Stimulated activated naive CD4-positive, alpha-beta T cell (primary cell): ENCODE measurements at regions not wholly inside any gene's neighbourhood (a gene's known extent, or its start where the extent isn't known, plus 50 kb on each side); places are given as distances from the start of the nearest gene placed in this dataset.

Source experiments
- DNase-seq, 6 experiments: peaks; one replicate each; lab custom pipeline; 2025; lab: John Stamatoyannopoulos, UW

GRCh38 chr15:37165395-37165794, 65.0 kb upstream of the MEIS2 start:
- DNase-seq = no peak

GRCh38 chr15:37166402-37166801, 66.1 kb upstream of the MEIS2 start:
- DNase-seq = no peak

- DNase-seq = no peak
These were observed 81.0 kb upstream of the MEIS2 start for GRCh38 chr15:37181339-37181738.

GRCh38 chr15:37199545-37199944, 99.2 kb upstream of the MEIS2 start:
- DNase-seq = no peak

- no peak for DNase-seq
These were observed 102.7 kb upstream of the MEIS2 start for GRCh38 chr15:37203050-37203449.

- DNase-seq = no peak
These were observed 104.3 kb upstream of the MEIS2 start for GRCh38 chr15:37204692-37205091.

GRCh38 chr15:37206690-37207089, 106.3 kb upstream of the MEIS2 start:
- DNase-seq = no peak

GRCh38 chr15:37208146-37209040, 108.0 kb upstream of the MEIS2 start:
- no peak for DNase-seq

- DNase-seq = no peak
These were observed 108.7 kb upstream of the MEIS2 start for GRCh38 chr15:37209041-37209363.

GRCh38 chr15:37217567-37217966, 117.2 kb upstream of the MEIS2 start:
- no peak for DNase-seq

- DNase-seq = no peak
These were observed 118.1 kb upstream of the MEIS2 start for GRCh38 chr15:37218351-37218916.

- no peak for DNase-seq
These were observed 118.9 kb upstream of the MEIS2 start for GRCh38 chr15:37219211-37219701.

- no peak for DNase-seq
These were observed 120.8 kb upstream of the MEIS2 start for GRCh38 chr15:37220949-37221670.

- DNase-seq = no peak
These were observed 121.4 kb upstream of the MEIS2 start for GRCh38 chr15:37221671-37222145.

GRCh38 chr15:37223089-37223488, 122.7 kb upstream of the MEIS2 start:
- no peak for DNase-seq

GRCh38 chr15:37229855-37230619, 129.7 kb upstream of the MEIS2 start:
- no peak for DNase-seq

- DNase-seq = no peak
These were observed 145.0 kb upstream of the MEIS2 start for GRCh38 chr15:37245358-37245757.

- DNase-seq = no peak
These were observed 145.7 kb upstream of the MEIS2 start for GRCh38 chr15:37246065-37246464.

- DNase-seq = no peak
These were observed 146.5 kb upstream of the MEIS2 start for GRCh38 chr15:37246856-37247255.

GRCh38 chr15:37249249-37249648, 148.9 kb upstream of the MEIS2 start:
- no peak for DNase-seq

- DNase-seq = no peak
These were observed 152.2 kb upstream of the MEIS2 start for GRCh38 chr15:37252530-37252929.

- DNase-seq = no peak
These were observed 153.5 kb upstream of the MEIS2 start for GRCh38 chr15:37253877-37254276.
